ENCODE measurements at regions not wholly inside any gene's neighbourhood (a gene's known extent, or its start where the extent isn't known, plus 50 kb on each side); places are given as distances from the start of the nearest gene placed in this dataset.

- FAIRE-seq (no peak), DNase-seq (ENCODE audit: low read depth) (no peak)
- TF ChIP-seq, protein P1, sequence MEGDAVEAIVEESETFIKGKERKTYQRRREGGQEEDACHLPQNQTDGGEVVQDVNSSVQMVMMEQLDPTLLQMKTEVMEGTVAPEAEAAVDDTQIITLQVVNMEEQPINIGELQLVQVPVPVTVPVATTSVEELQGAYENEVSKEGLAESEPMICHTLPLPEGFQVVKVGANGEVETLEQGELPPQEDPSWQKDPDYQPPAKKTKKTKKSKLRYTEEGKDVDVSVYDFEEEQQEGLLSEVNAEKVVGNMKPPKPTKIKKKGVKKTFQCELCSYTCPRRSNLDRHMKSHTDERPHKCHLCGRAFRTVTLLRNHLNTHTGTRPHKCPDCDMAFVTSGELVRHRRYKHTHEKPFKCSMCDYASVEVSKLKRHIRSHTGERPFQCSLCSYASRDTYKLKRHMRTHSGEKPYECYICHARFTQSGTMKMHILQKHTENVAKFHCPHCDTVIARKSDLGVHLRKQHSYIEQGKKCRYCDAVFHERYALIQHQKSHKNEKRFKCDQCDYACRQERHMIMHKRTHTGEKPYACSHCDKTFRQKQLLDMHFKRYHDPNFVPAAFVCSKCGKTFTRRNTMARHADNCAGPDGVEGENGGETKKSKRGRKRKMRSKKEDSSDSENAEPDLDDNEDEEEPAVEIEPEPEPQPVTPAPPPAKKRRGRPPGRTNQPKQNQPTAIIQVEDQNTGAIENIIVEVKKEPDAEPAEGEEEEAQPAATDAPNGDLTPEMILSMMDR (IDR thresholded peaks at IDR 0.05; ENCODE audit: insufficient read depth, low read length, severe bottlenecking) = no peak
- peaks cover 7% of the 10 kb centered on the region for H3K27me3 ChIP-seq (ENCODE audit: control insufficient read depth, insufficient read depth, low read length)
- H3K36me3 ChIP-seq (ENCODE audit: control insufficient read depth, insufficient read depth, low read length) = no peaks in the 10 kb centered on the region
- H3K4me3 ChIP-seq (ENCODE audit: low read depth, low read length) = no peak overlapping the region
These were observed 94.8 kb downstream of the CPN2 start for GRCh38 chr3:194256040-194256945.

DNA sequence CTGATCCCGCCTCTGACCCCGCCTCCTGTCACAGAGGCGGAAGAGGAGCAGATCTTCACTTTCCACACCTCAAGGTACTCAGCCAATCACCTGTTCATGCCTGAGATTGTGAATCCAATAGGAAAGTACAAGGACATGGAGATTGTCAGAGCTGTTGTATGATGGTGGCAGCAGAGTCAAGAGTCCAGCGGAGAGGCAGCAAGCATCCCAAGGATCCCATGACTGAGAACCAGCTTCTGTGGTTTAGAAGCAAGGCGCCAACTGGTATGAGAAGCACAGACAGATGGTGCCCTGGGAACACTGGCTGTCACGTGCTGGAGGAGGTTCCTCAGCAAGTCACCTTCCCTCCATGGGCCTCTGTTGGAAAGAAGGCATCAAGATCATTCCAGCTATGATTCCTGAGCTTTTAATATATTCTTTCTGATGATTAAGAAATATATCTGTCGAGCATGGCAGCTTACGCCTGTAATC lies 93.9 kb downstream of the CPN2 start:
- FAIRE-seq (no peak), DNase-seq (ENCODE audit: low read depth) (no peak)
- no peaks in the 10 kb centered on the region for H3K36me3 ChIP-seq (ENCODE audit: control insufficient read depth, insufficient read depth, low read length)
- peaks cover 5% of the 10 kb centered on the region for H3K27me3 ChIP-seq (ENCODE audit: control insufficient read depth, insufficient read depth, low read length)
- H3K4me3 ChIP-seq (ENCODE audit: low read depth, low read length) = no peak overlapping the region
- TF ChIP-seq, protein P1 (IDR thresholded peaks at IDR 0.05; ENCODE audit: insufficient read depth, low read length, severe bottlenecking) = no peak

GRCh38 chr3:194257916-194258668 lies 93.0 kb downstream of the CPN2 start:
- Histone ChIP-seq H3K27me3 (ENCODE audit: control insufficient read depth, insufficient read depth, low read length) (no peaks in the 10 kb centered on the region), H3K36me3 (ENCODE audit: control insufficient read depth, insufficient read depth, low read length) (no peaks in the 10 kb centered on the region), H3K4me3 (ENCODE audit: low read depth, low read length) (no peak overlapping the region)
- FAIRE-seq = no peak
- TF ChIP-seq, protein P1 (IDR thresholded peaks at IDR 0.05; ENCODE audit: insufficient read depth, low read length, severe bottlenecking) = no peak
- no peak for DNase-seq (ENCODE audit: low read depth)

DNA sequence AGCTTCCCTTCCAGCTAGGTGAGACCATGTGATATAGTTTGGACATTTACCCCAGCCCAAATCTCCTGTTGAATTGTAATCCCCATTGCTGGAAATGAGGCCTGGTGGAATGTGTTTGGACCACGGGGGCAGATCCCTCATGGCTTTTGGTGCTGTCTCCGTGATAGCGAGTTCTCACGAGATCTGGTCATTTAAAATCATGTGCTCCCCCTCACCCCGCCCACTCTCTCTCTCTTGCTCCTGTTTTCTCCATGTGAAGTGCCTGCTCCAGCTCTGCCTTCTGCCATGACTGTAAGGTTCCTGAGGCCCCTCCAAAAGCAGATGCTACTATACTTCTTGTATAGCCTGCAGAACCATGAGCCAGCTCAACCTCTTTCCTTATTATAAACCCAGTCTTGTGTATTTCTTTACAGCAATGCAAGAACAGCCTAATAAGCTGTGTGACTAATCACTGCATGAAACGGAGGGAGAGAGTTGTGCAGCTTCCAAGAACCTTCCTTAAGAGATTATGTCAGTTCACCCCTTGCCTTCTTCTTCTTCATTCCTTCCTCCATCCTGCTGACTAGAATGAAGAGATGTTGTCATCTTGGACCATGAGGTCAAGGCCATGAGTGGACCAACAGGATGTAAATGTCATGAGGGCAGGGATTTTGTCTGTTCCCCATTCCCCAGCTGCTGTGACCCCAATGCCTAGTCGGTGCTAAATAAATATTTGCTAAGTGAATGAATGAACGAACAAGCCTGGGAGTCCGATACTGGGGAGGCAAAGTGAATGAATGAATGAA lies 91.0 kb downstream of the CPN2 start:
- no peaks in the 10 kb centered on the region for H3K27me3 ChIP-seq (ENCODE audit: control insufficient read depth, insufficient read depth, low read length)
- H3K4me3 ChIP-seq (ENCODE audit: low read depth, low read length) = no peak overlapping the region
- H3K36me3 ChIP-seq (ENCODE audit: control insufficient read depth, insufficient read depth, low read length) = no peaks in the 10 kb centered on the region
- DNase-seq (ENCODE audit: low read depth) = peak; percentile 25
- FAIRE-seq = no peak
- TF ChIP-seq, protein P1 (IDR thresholded peaks at IDR 0.05; ENCODE audit: insufficient read depth, low read length, severe bottlenecking) = no peak

DNA sequence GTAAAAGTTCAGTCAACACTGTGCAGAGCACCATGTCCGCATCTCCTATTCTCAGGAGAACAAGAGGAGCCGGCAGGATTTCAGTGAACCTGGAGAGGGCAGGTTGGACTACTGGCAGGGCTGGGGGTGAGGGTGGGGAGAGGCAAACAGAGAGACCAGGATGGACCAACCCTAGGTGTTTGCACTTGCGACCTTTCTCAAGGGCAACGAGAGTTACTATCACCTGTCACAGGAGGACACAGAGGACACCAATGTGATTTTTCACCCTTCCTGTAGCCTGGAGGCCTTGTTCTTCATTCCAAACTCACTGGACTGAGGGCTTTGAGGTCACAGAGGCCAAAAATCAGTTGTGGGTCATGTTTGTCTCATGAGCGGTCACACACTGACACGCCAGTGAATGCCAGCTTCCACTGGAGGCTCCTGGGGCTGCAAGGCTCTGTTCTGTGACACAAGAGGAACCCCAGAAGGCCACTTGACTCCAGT lies 89.5 kb downstream of the CPN2 start:
- Histone ChIP-seq H3K4me3 (ENCODE audit: low read depth, low read length) (no peak overlapping the region), H3K27me3 (ENCODE audit: control insufficient read depth, insufficient read depth, low read length) (no peaks in the 10 kb centered on the region), H3K36me3 (ENCODE audit: control insufficient read depth, insufficient read depth, low read length) (no peaks in the 10 kb centered on the region)
- DNase-seq (ENCODE audit: low read depth) = no peak
- FAIRE-seq = no peak
- TF ChIP-seq, protein P1 (IDR thresholded peaks at IDR 0.05; ENCODE audit: insufficient read depth, low read length, severe bottlenecking) = no peak

Measured in bronchial epithelial cell (primary cell).